ENCODE measurements at regions not wholly inside any gene's neighbourhood (a gene's known extent, or its start where the extent isn't known, plus 50 kb on each side); places are given as distances from the start of the nearest gene placed in this dataset.
"Not testable (repeated sequence)": the region's sequence is repeated elsewhere in the genome, so short reads cannot be mapped to it uniquely, and the experiment has no call there.

- H3K4me3 ChIP-seq: no peak overlapping the region
- H3K27ac ChIP-seq (ENCODE audit: low read depth in 1 of 2, low read length in 1 of 2): no peak overlapping the region
- no peak overlapping the region for H3K9ac ChIP-seq (ENCODE audit: insufficient read depth in 1 of 2, low read length in 2 of 2)
- H3K4me1 ChIP-seq (ENCODE audit: control insufficient read depth in 5 of 5, insufficient read depth in 5 of 5, low read length in 5 of 5): no peaks in the 10 kb centered on the region
- H3K27me3 ChIP-seq (ENCODE audit: control insufficient read depth in 3 of 3, insufficient read depth in 3 of 3, low read length in 2 of 3): no peaks in the 10 kb centered on the region
- H3K36me3 ChIP-seq (ENCODE audit: control insufficient read depth in 4 of 4, insufficient read depth in 4 of 4, low read length in 4 of 4): no peaks in the 10 kb centered on the region
- H3K9me3 ChIP-seq (ENCODE audit: control insufficient read depth in 4 of 4, insufficient read depth in 3 of 4, low read length in 3 of 4): no peaks in the 10 kb centered on the region
- TF ChIP-seq, protein P1, sequence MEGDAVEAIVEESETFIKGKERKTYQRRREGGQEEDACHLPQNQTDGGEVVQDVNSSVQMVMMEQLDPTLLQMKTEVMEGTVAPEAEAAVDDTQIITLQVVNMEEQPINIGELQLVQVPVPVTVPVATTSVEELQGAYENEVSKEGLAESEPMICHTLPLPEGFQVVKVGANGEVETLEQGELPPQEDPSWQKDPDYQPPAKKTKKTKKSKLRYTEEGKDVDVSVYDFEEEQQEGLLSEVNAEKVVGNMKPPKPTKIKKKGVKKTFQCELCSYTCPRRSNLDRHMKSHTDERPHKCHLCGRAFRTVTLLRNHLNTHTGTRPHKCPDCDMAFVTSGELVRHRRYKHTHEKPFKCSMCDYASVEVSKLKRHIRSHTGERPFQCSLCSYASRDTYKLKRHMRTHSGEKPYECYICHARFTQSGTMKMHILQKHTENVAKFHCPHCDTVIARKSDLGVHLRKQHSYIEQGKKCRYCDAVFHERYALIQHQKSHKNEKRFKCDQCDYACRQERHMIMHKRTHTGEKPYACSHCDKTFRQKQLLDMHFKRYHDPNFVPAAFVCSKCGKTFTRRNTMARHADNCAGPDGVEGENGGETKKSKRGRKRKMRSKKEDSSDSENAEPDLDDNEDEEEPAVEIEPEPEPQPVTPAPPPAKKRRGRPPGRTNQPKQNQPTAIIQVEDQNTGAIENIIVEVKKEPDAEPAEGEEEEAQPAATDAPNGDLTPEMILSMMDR (IDR thresholded peaks at IDR 0.05; ENCODE audit: control extremely low read depth, extremely low read depth): no peak
- 60 to 86% methylated on average over 2 of the region's 2 CpGs for WGBS, 2 donors
- ATAC-seq (ENCODE audit: insufficient read depth, low FRiP score): no peak
- DNase-seq: no peak
Measured at GRCh38 chr3:3646934-3647333, 152.3 kb upstream of the LRRN1 start.

DNA sequence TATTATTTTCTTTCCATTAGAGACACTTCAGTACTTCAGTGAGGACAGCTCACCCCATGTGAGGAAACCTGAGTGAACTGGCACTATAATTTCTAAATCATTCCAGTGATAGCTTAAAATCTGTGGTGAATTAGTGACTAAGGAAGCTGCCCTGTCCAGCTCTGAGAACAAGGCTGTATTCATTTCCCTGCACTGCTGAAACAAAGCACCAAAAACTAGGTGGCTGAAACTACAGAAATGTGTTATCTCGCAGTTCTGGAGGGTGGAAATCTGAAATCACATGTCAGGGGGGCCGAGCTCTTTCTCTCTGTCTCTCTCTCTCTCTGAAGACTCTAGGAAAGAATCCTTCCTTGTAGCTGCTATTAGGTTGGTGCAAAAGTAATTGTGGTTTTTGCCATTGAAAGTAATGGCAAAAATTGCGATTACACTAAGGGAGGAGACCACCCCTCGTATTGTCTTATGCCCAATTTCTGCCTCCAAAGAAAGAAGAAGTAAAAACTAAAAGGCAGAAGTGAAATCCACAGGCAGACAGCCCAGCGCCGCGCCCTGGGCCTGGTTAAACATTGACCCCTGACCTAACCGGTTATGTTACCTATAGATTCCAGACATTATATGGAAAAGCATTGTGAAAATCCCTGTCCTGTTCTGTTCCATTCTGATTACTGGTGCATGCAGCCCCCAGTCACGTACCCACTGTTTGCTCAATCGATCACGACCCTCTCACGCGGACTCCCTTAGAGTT lies 153.0 kb upstream of the LRRN1 start:
- H3K4me1 ChIP-seq (ENCODE audit: control insufficient read depth in 5 of 5, insufficient read depth in 5 of 5, low read length in 5 of 5); H3K9ac ChIP-seq (ENCODE audit: insufficient read depth in 1 of 2, low read length in 2 of 2); H3K36me3 ChIP-seq (ENCODE audit: control insufficient read depth in 4 of 4, insufficient read depth in 4 of 4, low read length in 4 of 4); ATAC-seq (ENCODE audit: insufficient read depth, low FRiP score); H3K4me3 ChIP-seq; H3K27me3 ChIP-seq (ENCODE audit: control insufficient read depth in 3 of 3, insufficient read depth in 3 of 3, low read length in 2 of 3); H3K9me3 ChIP-seq (ENCODE audit: control insufficient read depth in 4 of 4, insufficient read depth in 3 of 4, low read length in 3 of 4); H3K27ac ChIP-seq (ENCODE audit: low read depth in 1 of 2, low read length in 1 of 2): not testable (repeated sequence)
- DNase-seq: peak in 2 of 3 donors; percentile 2 to 17
- WGBS, 2 donors: 71 to 75% methylated on average over 13 of the region's 13 CpGs

- DNase-seq: no peak
- no peak overlapping the region for H3K4me3 ChIP-seq
- no peak overlapping the region for H3K27ac ChIP-seq (ENCODE audit: low read depth in 1 of 2, low read length in 1 of 2)
- no peak for ATAC-seq (ENCODE audit: insufficient read depth, low FRiP score)
- H3K9me3 ChIP-seq (ENCODE audit: control insufficient read depth in 4 of 4, insufficient read depth in 3 of 4, low read length in 3 of 4): no peaks in the 10 kb centered on the region
- 80 to 89% methylated on average over 5 of the region's 5 CpGs for WGBS, 2 donors
- TF ChIP-seq, protein P1 (IDR thresholded peaks at IDR 0.05; ENCODE audit: control extremely low read depth, extremely low read depth): no peak
- H3K4me1 ChIP-seq (ENCODE audit: control insufficient read depth in 5 of 5, insufficient read depth in 5 of 5, low read length in 5 of 5): no peaks in the 10 kb centered on the region
- no peaks in the 10 kb centered on the region for H3K27me3 ChIP-seq (ENCODE audit: control insufficient read depth in 3 of 3, insufficient read depth in 3 of 3, low read length in 2 of 3)
- no peak overlapping the region for H3K9ac ChIP-seq (ENCODE audit: insufficient read depth in 1 of 2, low read length in 2 of 2)
- H3K36me3 ChIP-seq (ENCODE audit: control insufficient read depth in 4 of 4, insufficient read depth in 4 of 4, low read length in 4 of 4): no peaks in the 10 kb centered on the region
Measured at GRCh38 chr3:3641877-3642455, 157.3 kb upstream of the LRRN1 start.

- H3K4me3 ChIP-seq: no peak overlapping the region
- no peak overlapping the region for H3K27ac ChIP-seq (ENCODE audit: low read depth in 1 of 2, low read length in 1 of 2)
- no peak for ATAC-seq (ENCODE audit: insufficient read depth, low FRiP score)
- H3K9ac ChIP-seq (ENCODE audit: insufficient read depth in 1 of 2, low read length in 2 of 2): no peak overlapping the region
- no peaks in the 10 kb centered on the region for H3K27me3 ChIP-seq (ENCODE audit: control insufficient read depth in 3 of 3, insufficient read depth in 3 of 3, low read length in 2 of 3)
- TF ChIP-seq, protein P1 (IDR thresholded peaks at IDR 0.05; ENCODE audit: control extremely low read depth, extremely low read depth): no peak
- H3K4me1 ChIP-seq (ENCODE audit: control insufficient read depth in 5 of 5, insufficient read depth in 5 of 5, low read length in 5 of 5): no peaks in the 10 kb centered on the region
- DNase-seq: no peak
- WGBS, 2 donors: 92 to 93% methylated on average over 2 of the region's 2 CpGs
- H3K9me3 ChIP-seq (ENCODE audit: control insufficient read depth in 4 of 4, insufficient read depth in 3 of 4, low read length in 3 of 4): no peaks in the 10 kb centered on the region
- H3K36me3 ChIP-seq (ENCODE audit: control insufficient read depth in 4 of 4, insufficient read depth in 4 of 4, low read length in 4 of 4): no peaks in the 10 kb centered on the region
Measured at GRCh38 chr3:3639078-3639477, 160.2 kb upstream of the LRRN1 start.

Data from lung (tissue), 11 donors.